ENCODE measurements at regions not wholly inside any gene's neighbourhood (a gene's known extent, or its start where the extent isn't known, plus 50 kb on each side); places are given as distances from the start of the nearest gene placed in this dataset.

DNA sequence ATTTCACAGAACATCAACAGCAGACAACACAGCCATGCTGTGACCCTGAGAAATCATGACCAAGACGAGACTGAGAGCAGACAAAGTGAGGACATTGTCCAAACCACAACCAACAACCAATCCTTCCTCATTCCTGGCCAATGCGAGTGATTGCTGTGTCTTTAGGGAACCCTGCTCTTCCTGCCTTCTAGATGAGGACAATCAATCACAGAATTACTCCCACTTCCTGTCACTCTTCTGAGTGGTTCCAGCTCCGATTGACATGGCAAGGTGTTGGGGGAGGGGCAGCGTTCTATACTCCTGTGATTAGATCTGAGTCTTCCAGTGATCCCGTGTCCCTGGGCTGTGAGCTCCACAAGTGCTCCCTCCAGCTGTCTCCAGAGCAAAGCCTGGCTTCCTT lies 227.8 kb downstream of the STIM2 start:
- TF ChIP-seq CTCF (conservative IDR thresholded peaks at IDR 0.05): no peak
- no peak for TF ChIP-seq EZH2 (IDR thresholded peaks at IDR 0.05; ENCODE audit: low read depth)
